IMR-90 (cell line): ENCODE measurements at regions not wholly inside any gene's neighbourhood (a gene's known extent, or its start where the extent isn't known, plus 50 kb on each side); places are given as distances from the start of the nearest gene placed in this dataset.

Source experiments
- ATAC-seq: fragments of 200-7000 bp; cut with Tn5 transposase; 2 replicates; pipeline ENCODE4 v1.9.1; 2020; ENCODE audit warnings: low read depth, mild to moderate bottlenecking, moderate library complexity
- BruUV-seq: library from RNA; stranded (reverse); fragments of 400-500 nt; replicated peaks from 2 replicates; lab custom pipeline; 2021; lab: Mats Ljungman, UMichigan
- CTCF ChIA-PET: fragments of 300-600 bp; formaldehyde crosslinking; extraction: SDS; loops from one replicate; lab custom pipeline; 2021; ENCODE audit warnings: antibody characterized with exemption; lab: Yijun Ruan, JAX
- POLR2A ChIA-PET: fragments of 300-600 bp; sonication (Branson Sonifier 250); formaldehyde crosslinking; loops from one replicate; lab custom pipeline; 2022; ENCODE audit warnings: antibody characterized with exemption; ENCODE audit not compliant: unreplicated experiment; lab: Charles Lee
- DNase-seq: peaks from one replicate; pipeline ENCODE4 v3.0.0; 2013
- H2AFZ ChIP-seq: replicated peaks from 2 replicates; pipeline ENCODE3; 2013; ENCODE audit warnings: low read length, mild to moderate bottlenecking; ENCODE audit not compliant: poor library complexity
- H2AK5ac ChIP-seq: 2 replicates; pipeline ENCODE4 v1.6.1; 2013; ENCODE audit warnings: low read depth, low read length, inconsistent platforms
- H2AK9ac ChIP-seq: replicated peaks from 2 replicates; pipeline ENCODE3; 2013; ENCODE audit warnings: mild to moderate bottlenecking, low read depth, low read length, moderate library complexity; ENCODE audit not compliant: poor library complexity
- H2BK120ac ChIP-seq: 2 replicates; pipeline ENCODE4 v1.6.1; 2013; ENCODE audit warnings: low read depth, low read length, inconsistent platforms
- H2BK15ac ChIP-seq: 3 replicates; pipeline ENCODE4 v1.6.1; 2013; ENCODE audit warnings: low read depth, low read length, inconsistent platforms
- H2BK20ac ChIP-seq: 2 replicates; pipeline ENCODE4 v1.6.1; 2013; ENCODE audit warnings: low read depth, mild to moderate bottlenecking, inconsistent platforms, low read length, moderate library complexity
- H2BK5ac ChIP-seq: 2 replicates; pipeline ENCODE4 v1.6.1; 2013; ENCODE audit warnings: mild to moderate bottlenecking, low read depth, low read length, inconsistent platforms; ENCODE audit not compliant: poor library complexity, severe bottlenecking
- H3K14ac ChIP-seq: replicated peaks from 2 replicates; pipeline ENCODE4 v1.6.1; 2013; ENCODE audit warnings: low read depth, low read length, inconsistent platforms
- H3K18ac ChIP-seq: 2 replicates; pipeline ENCODE4 v1.6.1; 2013; ENCODE audit warnings: low read depth, low read length, control low read depth
- H3K23ac ChIP-seq: 2 replicates; pipeline ENCODE4 v1.6.1; 2013; ENCODE audit warnings: low read depth, low read length, inconsistent platforms
- H3K27ac ChIP-seq: 2 replicates; pipeline ENCODE4 v1.5.1; 2013; ENCODE audit warnings: mild to moderate bottlenecking, control low read depth, low read length; ENCODE audit not compliant: insufficient read depth
- H3K27me3 ChIP-seq: 2 replicates; pipeline ENCODE4 v1.6.1; 2013; ENCODE audit warnings: low read length; ENCODE audit not compliant: control insufficient read depth, insufficient read depth
- H3K36me3 ChIP-seq: 2 replicates; pipeline ENCODE4 v1.6.1; 2013; ENCODE audit warnings: low read length, mixed read lengths; ENCODE audit not compliant: control insufficient read depth, insufficient read depth
- H3K4ac ChIP-seq: 2 replicates; pipeline ENCODE4 v1.6.1; 2013; ENCODE audit warnings: low read depth, low read length, inconsistent platforms
- H3K4me1 ChIP-seq: 2 replicates; pipeline ENCODE4 v1.6.1; 2013; ENCODE audit warnings: low read length, mixed read lengths; ENCODE audit not compliant: control insufficient read depth, insufficient read depth
- H3K4me2 ChIP-seq: 2 replicates; pipeline ENCODE4 v1.6.1; 2013; ENCODE audit warnings: low read depth, mild to moderate bottlenecking, control low read depth, low read length, moderate library complexity
- H3K4me3 ChIP-seq: 2 replicates; pipeline ENCODE4 v1.5.1; 2013; ENCODE audit warnings: low read depth, mild to moderate bottlenecking, control low read depth, low read length, moderate library complexity; ENCODE audit not compliant: insufficient read depth
- H3K56ac ChIP-seq: 2 replicates; pipeline ENCODE4 v1.6.1; 2013; ENCODE audit warnings: low read length, inconsistent platforms; ENCODE audit not compliant: insufficient read depth; ENCODE audit errors: extremely low read depth
- H3K79me1 ChIP-seq, 2 experiments: 2 replicates each; pipeline ENCODE4 v1.6.1; 2013; ENCODE audit warnings: low read length in 2 of 2, inconsistent platforms in 1 of 2, low read depth in 1 of 2
- H3K9ac ChIP-seq: 2 replicates; pipeline ENCODE4 v1.6.1; 2013; ENCODE audit warnings: low read depth, low read length, control low read depth
- H3K9me1 ChIP-seq: 2 replicates; pipeline ENCODE4 v1.6.1; 2013; ENCODE audit warnings: low read length, inconsistent platforms; ENCODE audit not compliant: insufficient read depth
- H3K9me3 ChIP-seq: 2 replicates; pipeline ENCODE4 v1.6.1; 2013; ENCODE audit warnings: low read length; ENCODE audit not compliant: control insufficient read depth, insufficient read depth
- H4K20me1 ChIP-seq: 2 replicates; pipeline ENCODE4 v1.6.1; 2013; ENCODE audit warnings: low read length, inconsistent platforms; ENCODE audit not compliant: insufficient read depth
- H4K5ac ChIP-seq: 2 replicates; pipeline ENCODE4 v1.6.1; 2013; ENCODE audit warnings: mild to moderate bottlenecking, low read depth, low read length, control low read depth
- H4K8ac ChIP-seq, 2 experiments: 2 replicates each; pipeline ENCODE4 v1.6.1; 2013; ENCODE audit warnings: low read depth in 2 of 2, low read length in 2 of 2, control low read depth in 1 of 2, inconsistent platforms in 1 of 2
- H4K91ac ChIP-seq: 2 replicates; pipeline ENCODE4 v1.6.1; 2013; ENCODE audit warnings: low read depth, low read length, inconsistent platforms; ENCODE audit not compliant: insufficient read depth
- BHLHE40 ChIP-seq: fragments of 150-350 bp; IDR thresholded peaks from 2 replicates; pipeline ENCODE4 v1.6.1; 2016; ENCODE audit warnings: mild to moderate bottlenecking, low read depth, low read length
- CEBPB ChIP-seq: IDR thresholded peaks from 2 replicates; pipeline ENCODE4 v1.6.1; 2012; ENCODE audit warnings: low read depth, low read length, improper control_type of control experiment
- CHD1 ChIP-seq: IDR thresholded peaks from 2 replicates; pipeline ENCODE4 v1.6.1; 2012; ENCODE audit warnings: low read depth, low read length, improper control_type of control experiment
- FOS ChIP-seq: fragments of 150-350 bp; IDR thresholded peaks from 2 replicates; pipeline ENCODE4 v1.6.1; 2016; ENCODE audit warnings: low read depth, low read length
- MAZ ChIP-seq: IDR thresholded peaks from 2 replicates; pipeline ENCODE4 v1.6.1; 2012; ENCODE audit warnings: low read depth, mild to moderate bottlenecking, low read length, improper control_type of control experiment, moderate library complexity, borderline replicate concordance
- MXI1 ChIP-seq: IDR thresholded peaks from 2 replicates; pipeline ENCODE4 v1.6.1; 2012; ENCODE audit warnings: low read depth, mild to moderate bottlenecking, low read length, moderate library complexity, borderline replicate concordance
- POLR2A ChIP-seq: IDR thresholded peaks from 2 replicates; pipeline ENCODE4 v1.6.1; 2012; ENCODE audit warnings: mild to moderate bottlenecking, low read depth, low read length
- RAD21 ChIP-seq: IDR thresholded peaks from 2 replicates; pipeline ENCODE4 v1.6.1; 2012; ENCODE audit warnings: low read length, improper control_type of control experiment
- RCOR1 ChIP-seq: IDR thresholded peaks from 2 replicates; pipeline ENCODE4 v1.6.1; 2012; ENCODE audit warnings: mild to moderate bottlenecking, low read length, improper control_type of control experiment; ENCODE audit not compliant: insufficient replicate concordance
- RFX5 ChIP-seq: IDR thresholded peaks from 2 replicates; pipeline ENCODE4 v1.8.0; 2012; ENCODE audit warnings: low read depth, mild to moderate bottlenecking, low read length, moderate library complexity
- SMC3 ChIP-seq: fragments of 150-350 bp; IDR thresholded peaks from 2 replicates; pipeline ENCODE4 v1.6.1; 2016; ENCODE audit warnings: low read depth, mild to moderate bottlenecking, antibody characterized with exemption, low read length, moderate library complexity
- WGBS, 2 experiments: methylation state at CpG; one replicate each; pipeline versions ENCODE4 v1.1.5 to v1.1.7; 2013; ENCODE audit warnings: missing lambda C conversion rate in 2 of 2; ENCODE audit not compliant: insufficient read length in 1 of 2; ENCODE audit errors: extremely low coverage in 2 of 2; 5-methylcytosine and 5-hydroxymethylcytosine counted together
- dilution Hi-C: fragments of 300-500 bp; cut with HindIII; formaldehyde crosslinking; loops from one replicate; pipeline ENCODE4 v1.14.3; 2018; ENCODE audit warnings: low sequenced_read_pairs; ENCODE audit not compliant: unreplicated experiment
- in situ Hi-C: fragments of 300-500 bp; cut with MboI; formaldehyde crosslinking; loops from 3 replicates; pipeline ENCODE4 v1.14.3; 2019; ENCODE audit warnings: low sequenced_read_pairs, inconsistent platforms, mixed read lengths
- intact Hi-C: fragments of 100-400 bp; cut with micrococcal nuclease; formaldehyde crosslinking; loops from 2 replicates; pipeline ENCODE4 v1.10.0; 2022
- TF ChIP-seq, protein P1 (sequence below): conservative IDR thresholded peaks from 2 replicates; pipeline ENCODE4 v1.5.1; 2012; ENCODE audit warnings: mild to moderate bottlenecking, low read depth, low read length, improper control_type of control experiment
- TF ChIP-seq, protein P2 (sequence below): fragments of 150-350 bp; IDR thresholded peaks from 2 replicates; pipeline ENCODE4 v1.6.1; 2016; ENCODE audit warnings: low read depth, mild to moderate bottlenecking, low read length, moderate library complexity, borderline replicate concordance

DNA sequence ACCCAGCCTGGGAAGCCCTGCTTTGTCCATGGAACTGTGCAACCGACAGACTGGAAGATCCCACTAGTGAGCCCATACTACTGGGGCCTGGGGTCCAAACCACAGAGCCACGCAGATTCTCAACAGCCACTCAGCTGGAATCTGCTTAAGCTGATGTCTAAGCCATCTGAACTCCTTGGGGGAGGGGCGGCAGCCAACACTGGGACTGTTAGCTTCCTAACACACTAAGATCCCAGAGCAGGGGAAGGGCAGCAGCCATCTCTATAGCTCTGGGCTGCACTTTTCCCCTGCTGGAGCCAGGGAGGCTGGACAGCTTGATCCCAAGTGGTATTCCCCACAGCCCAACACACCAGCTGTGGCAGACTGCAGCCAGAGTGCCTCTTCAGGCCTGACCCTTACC is 118.3 kb downstream of the RPRM start:
- intact Hi-C loops (no loop called here), dilution Hi-C loops (no loop called here), in situ Hi-C loops (no loop called here)
- Histone ChIP-seq H3K23ac (no peak overlapping the region), H3K9ac (no peak overlapping the region), H3K36me3 (no peaks in the 10 kb centered on the region), H3K56ac (no peak overlapping the region), H2BK120ac (no peak overlapping the region), H3K27me3 (no peaks in the 10 kb centered on the region), H3K9me1 (no peaks in the 10 kb centered on the region), H3K4me3 (no peak overlapping the region), H3K27ac (no peak overlapping the region), H3K79me1 (no peaks in the 10 kb centered on the region), H3K4me2 (no peak overlapping the region), H2BK5ac (no peak overlapping the region), H3K9me3 (peaks cover 12% of the 10 kb centered on the region), H2AK9ac (no peak overlapping the region), H3K4ac (no peak overlapping the region), H2BK15ac (no peak overlapping the region), H2BK20ac (no peak overlapping the region), H4K5ac (no peak overlapping the region), H4K91ac (no peak overlapping the region), H3K18ac (no peak overlapping the region), H2AFZ (no peak overlapping the region), H3K4me1 (no peaks in the 10 kb centered on the region), H2AK5ac (no peak overlapping the region), H4K20me1 (no peaks in the 10 kb centered on the region), H4K8ac (no peak overlapping the region), H3K14ac (no peak overlapping the region)
- TF ChIP-seq RAD21, result no peak
- TF ChIP-seq, protein P1, sequence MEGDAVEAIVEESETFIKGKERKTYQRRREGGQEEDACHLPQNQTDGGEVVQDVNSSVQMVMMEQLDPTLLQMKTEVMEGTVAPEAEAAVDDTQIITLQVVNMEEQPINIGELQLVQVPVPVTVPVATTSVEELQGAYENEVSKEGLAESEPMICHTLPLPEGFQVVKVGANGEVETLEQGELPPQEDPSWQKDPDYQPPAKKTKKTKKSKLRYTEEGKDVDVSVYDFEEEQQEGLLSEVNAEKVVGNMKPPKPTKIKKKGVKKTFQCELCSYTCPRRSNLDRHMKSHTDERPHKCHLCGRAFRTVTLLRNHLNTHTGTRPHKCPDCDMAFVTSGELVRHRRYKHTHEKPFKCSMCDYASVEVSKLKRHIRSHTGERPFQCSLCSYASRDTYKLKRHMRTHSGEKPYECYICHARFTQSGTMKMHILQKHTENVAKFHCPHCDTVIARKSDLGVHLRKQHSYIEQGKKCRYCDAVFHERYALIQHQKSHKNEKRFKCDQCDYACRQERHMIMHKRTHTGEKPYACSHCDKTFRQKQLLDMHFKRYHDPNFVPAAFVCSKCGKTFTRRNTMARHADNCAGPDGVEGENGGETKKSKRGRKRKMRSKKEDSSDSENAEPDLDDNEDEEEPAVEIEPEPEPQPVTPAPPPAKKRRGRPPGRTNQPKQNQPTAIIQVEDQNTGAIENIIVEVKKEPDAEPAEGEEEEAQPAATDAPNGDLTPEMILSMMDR, result no peak
- TF ChIP-seq POLR2A, result no peak
- TF ChIP-seq MXI1, result no peak
- no peak for TF ChIP-seq BHLHE40
- TF ChIP-seq CEBPB, result no peak
- no peak for TF ChIP-seq FOS
- TF ChIP-seq, protein P2, sequence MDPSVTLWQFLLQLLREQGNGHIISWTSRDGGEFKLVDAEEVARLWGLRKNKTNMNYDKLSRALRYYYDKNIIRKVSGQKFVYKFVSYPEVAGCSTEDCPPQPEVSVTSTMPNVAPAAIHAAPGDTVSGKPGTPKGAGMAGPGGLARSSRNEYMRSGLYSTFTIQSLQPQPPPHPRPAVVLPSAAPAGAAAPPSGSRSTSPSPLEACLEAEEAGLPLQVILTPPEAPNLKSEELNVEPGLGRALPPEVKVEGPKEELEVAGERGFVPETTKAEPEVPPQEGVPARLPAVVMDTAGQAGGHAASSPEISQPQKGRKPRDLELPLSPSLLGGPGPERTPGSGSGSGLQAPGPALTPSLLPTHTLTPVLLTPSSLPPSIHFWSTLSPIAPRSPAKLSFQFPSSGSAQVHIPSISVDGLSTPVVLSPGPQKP, result no peak
- TF ChIP-seq CHD1, result no peak
- no peak for TF ChIP-seq RFX5
- TF ChIP-seq RCOR1, result no peak
- no peak for TF ChIP-seq SMC3
- no peak for TF ChIP-seq MAZ
- no TSS peak for BruUV-seq
- ChIA-PET CTCF (no interaction called here), POLR2A (no interaction called here)
- no CpG with 5 or more reads among the region's 3 CpGs for WGBS, 2 experiments
- no peak for DNase-seq
- ATAC-seq, result no peak
